B cell (primary cell): ENCODE measurements at regions not wholly inside any gene's neighbourhood (a gene's known extent, or its start where the extent isn't known, plus 50 kb on each side); places are given as distances from the start of the nearest gene placed in this dataset.

Source experiments
- ATAC-seq: fragments of 200-7000 bp; cut with Tn5 transposase; one replicate; pipeline ENCODE4 v1.10.0; 2021; ENCODE audit warnings: low read depth, mild to moderate bottlenecking, moderate number of reproducible peaks, moderate library complexity
- CTCF ChIA-PET: fragments of 350-600 bp; sonication (Branson Sonifier 250); formaldehyde crosslinking; loops from one replicate; lab custom pipeline; 2021; ENCODE audit warnings: antibody characterized with exemption, inconsistent platforms; lab: Charles Lee
- POLR2A ChIA-PET: fragments of 350-600 bp; sonication (Branson Sonifier 250); formaldehyde crosslinking; loops from one replicate; lab custom pipeline; 2021; ENCODE audit warnings: antibody characterized with exemption; lab: Charles Lee
- DNase-seq: peaks from one replicate; pipeline ENCODE4 v3.0.0; 2013
- H2AFZ ChIP-seq: 2 replicates; pipeline ENCODE4 v1.6.1; 2012; ENCODE audit warnings: mild to moderate bottlenecking, low read depth, low read length; ENCODE audit not compliant: insufficient read depth, poor library complexity, severe bottlenecking
- H3K27ac ChIP-seq, 2 donors: 1 replicate in 1 of 2; 2 replicates in 1 of 2; pipeline ENCODE4 v1.5.1; 2012 to 2013; ENCODE audit warnings: low read length in 2 of 2, mild to moderate bottlenecking in 2 of 2, moderate library complexity in 1 of 2
- H3K27me3 ChIP-seq, 4 experiments: fragments of 200-600 bp in 1 of 4; sonication (generic) in 1 of 4; replicated peaks in 1 of 4; 1 replicate in 2 of 4; 2 replicates in 2 of 4; pipeline versions ENCODE4 v1.6.1 to v1.7.0; 2013 to 2016; ENCODE audit warnings: low read length in 3 of 4, mild to moderate bottlenecking in 2 of 4, mixed read lengths in 1 of 4, moderate library complexity in 1 of 4; ENCODE audit not compliant: insufficient read depth in 4 of 4, control insufficient read depth in 3 of 4; ENCODE audit errors: control extremely low read depth in 1 of 4
- H3K36me3 ChIP-seq, 2 experiments: replicated peaks in 1 of 2; 1 replicate in 1 of 2; 2 replicates in 1 of 2; pipeline versions ENCODE4 v1.6.1 to v1.7.1; 2013; ENCODE audit warnings: low read length in 1 of 2; ENCODE audit not compliant: insufficient read depth in 2 of 2, control insufficient read depth in 1 of 2; ENCODE audit errors: control extremely low read depth in 1 of 2, extremely low read depth in 1 of 2
- H3K4me1 ChIP-seq, 2 donors: fragments of 200-600 bp in 1 of 2; sonication (generic) in 1 of 2; 1 replicate in 1 of 2; 2 replicates in 1 of 2; pipeline versions ENCODE4 v1.5.1 to v1.6.1; 2013 to 2017; ENCODE audit warnings: low read length in 2 of 2; ENCODE audit not compliant: control insufficient read depth in 2 of 2, insufficient read depth in 2 of 2
- H3K4me2 ChIP-seq: replicated peaks from 2 replicates; pipeline ENCODE3; 2012; ENCODE audit warnings: mild to moderate bottlenecking, low read depth, low read length; ENCODE audit not compliant: poor library complexity, severe bottlenecking
- H3K4me3 ChIP-seq, 5 experiments: fragments of 200-600 bp in 1 of 5; sonication (generic) in 1 of 5; 1 replicate in 3 of 5; 2 replicates in 2 of 5; pipeline versions ENCODE4 v1.5.1 to v1.7.0; 2011 to 2016; ENCODE audit warnings: low read length in 4 of 5, mild to moderate bottlenecking in 4 of 5, low read depth in 2 of 5, control low read depth in 1 of 5, moderate library complexity in 1 of 5; ENCODE audit not compliant: insufficient read depth in 1 of 5; ENCODE audit errors: control extremely low read depth in 1 of 5, extremely low read depth in 1 of 5
- H3K79me2 ChIP-seq: fragments of 200-600 bp; sonication (generic); one replicate; pipeline ENCODE4 v1.6.0; 2016; ENCODE audit warnings: low read length; ENCODE audit not compliant: control insufficient read depth, insufficient read depth
- H3K9ac ChIP-seq: fragments of 200-600 bp; sonication (generic); 2 replicates; pipeline ENCODE4 v1.6.1; 2017; ENCODE audit warnings: mild to moderate bottlenecking, low read length, moderate library complexity
- H3K9me3 ChIP-seq, 3 donors: one replicate each; pipeline versions ENCODE4 v1.6.1 to v1.7.1; 2013; ENCODE audit warnings: low read length in 2 of 3; ENCODE audit not compliant: control insufficient read depth in 2 of 3, insufficient read depth in 1 of 3; ENCODE audit errors: control extremely low read depth in 1 of 3
- H4K20me1 ChIP-seq: 2 replicates; pipeline ENCODE4 v1.6.0; 2012; ENCODE audit warnings: mild to moderate bottlenecking, low read length; ENCODE audit not compliant: insufficient read depth, control insufficient read depth, poor library complexity, severe bottlenecking
- H3K27ac Mint-ChIP-seq: one replicate; pipeline ENCODE4 v1.8.0; 2021; ENCODE audit warnings: mixed read lengths
- H3K27me3 Mint-ChIP-seq: one replicate; pipeline ENCODE4 v1.8.0; 2021; ENCODE audit warnings: mixed read lengths
- H3K4me1 Mint-ChIP-seq: one replicate; pipeline ENCODE4 v1.8.0; 2021; ENCODE audit warnings: mixed read lengths
- H3K4me3 Mint-ChIP-seq: one replicate; pipeline ENCODE4 v1.8.0; 2021; ENCODE audit warnings: mixed read lengths
- H3K9me3 Mint-ChIP-seq: one replicate; pipeline ENCODE4 v1.8.0; 2022; ENCODE audit warnings: mixed read lengths; ENCODE audit not compliant: insufficient read depth
- CTCF ChIP-seq: fragments of 200-600 bp; IDR thresholded peaks from one replicate; pipeline ENCODE4 v1.8.0; 2022; ENCODE audit warnings: antibody characterized with exemption, mild to moderate bottlenecking
- EZH2 ChIP-seq: IDR thresholded peaks from 2 replicates; pipeline ENCODE4 v1.6.1; 2012; ENCODE audit warnings: borderline replicate concordance, low read depth, mild to moderate bottlenecking, moderate library complexity, low read length; ENCODE audit not compliant: insufficient read depth, poor library complexity, severe bottlenecking
- WGBS: methylation state at CpG from one replicate; pipeline ENCODE4 v1.1.5; 2013; ENCODE audit warnings: missing lambda C conversion rate; ENCODE audit not compliant: insufficient coverage; 5-methylcytosine and 5-hydroxymethylcytosine counted together
- intact Hi-C: fragments of 100-400 bp; cut with micrococcal nuclease; formaldehyde crosslinking; loops from one replicate; pipeline ENCODE4 v1.10.0; 2022

DNA sequence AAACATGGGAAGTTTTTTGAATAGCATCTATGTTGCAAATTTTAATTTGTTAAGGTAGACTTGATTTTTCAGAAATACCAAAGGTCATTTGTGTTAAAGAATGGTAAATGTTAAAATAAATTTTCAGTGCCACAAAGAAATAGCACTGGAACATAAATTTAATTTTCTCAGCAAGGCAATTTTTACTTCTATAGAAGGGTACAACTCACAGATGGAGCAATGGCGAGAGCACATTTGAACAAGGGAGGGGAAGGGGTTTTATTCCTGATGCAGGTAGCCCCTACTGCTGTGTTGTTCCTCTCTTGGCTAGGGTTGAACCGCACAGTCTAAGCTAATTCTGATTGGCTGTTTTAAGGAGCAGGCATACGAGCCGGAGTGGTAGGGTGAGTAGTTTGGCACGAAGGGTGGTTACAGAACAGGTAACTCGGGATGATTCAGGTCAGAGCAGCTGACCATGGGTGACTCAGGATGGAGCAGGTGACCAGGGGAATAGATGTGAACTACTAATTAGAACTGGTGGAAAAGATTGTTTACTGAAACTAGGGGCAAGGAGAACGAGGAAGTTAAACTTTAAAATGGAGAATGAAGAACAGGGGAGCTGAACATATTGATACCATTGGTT, 50.1 kb upstream of the PSME4 start:
- peaks cover 2% of the 10 kb centered on the region for H3K4me1 Mint-ChIP-seq
- Histone ChIP-seq H4K20me1 (no peaks in the 10 kb centered on the region), H2AFZ (no peak overlapping the region), H3K4me2 (no peak overlapping the region), H3K36me3 (no peaks in the 10 kb centered on the region), H3K27me3 (no peaks in the 10 kb centered on the region), H3K9me3 (peaks cover 8 to 16% (median 14%) of the 10 kb centered on the region in 3 donors), H3K27ac (no peak overlapping the region), H3K9ac (no peak overlapping the region), H3K4me1 (no peaks in the 10 kb centered on the region), H3K4me3 (no peak overlapping the region), H3K79me2 (no peaks in the 10 kb centered on the region)
- WGBS: 100% methylated on average over 6 of the region's 7 CpGs
- peaks cover 6% of the 10 kb centered on the region for H3K9me3 Mint-ChIP-seq
- H3K27ac Mint-ChIP-seq: no peak overlapping the region
- H3K4me3 Mint-ChIP-seq: no peak overlapping the region
- H3K27me3 Mint-ChIP-seq: no peaks in the 10 kb centered on the region
- no peak for ATAC-seq
- CTCF ChIA-PET: no interaction called here
- TF ChIP-seq CTCF: no peak
- no peak for TF ChIP-seq EZH2
- no peak for DNase-seq
- intact Hi-C loops: no loop called here
- POLR2A ChIA-PET: no interaction called here
